Peyer's patch (tissue), 4 donors: ENCODE measurements at regions not wholly inside any gene's neighbourhood (a gene's known extent, or its start where the extent isn't known, plus 50 kb on each side); places are given as distances from the start of the nearest gene placed in this dataset.

ENCODE experiments used
- DNase-seq, 3 donors: peaks; one replicate each; pipeline ENCODE4 v3.0.0-alpha.2; 2017 to 2019
- H3K27ac ChIP-seq, 4 donors: fragments of 200-600 bp; sonication (generic); one replicate each; pipeline ENCODE4 v1.5.1; 2016 to 2019
- H3K27me3 ChIP-seq, 2 donors: fragments of 200-600 bp; sonication (generic); one replicate each; pipeline ENCODE4 v1.5.1; 2019
- H3K36me3 ChIP-seq, 3 donors: fragments of 200-600 bp; sonication (generic); one replicate each; pipeline ENCODE4 v1.5.1; 2016 to 2019
- H3K4me1 ChIP-seq, 4 donors: fragments of 200-600 bp; sonication (generic); one replicate each; pipeline ENCODE4 v1.5.1; 2016 to 2019
- H3K4me3 ChIP-seq, 4 donors: fragments of 200-600 bp; sonication (generic); 1 replicate in 3 of 4; 2 replicates in 1 of 4; pipeline ENCODE4 v1.5.1; 2016 to 2019; ENCODE audit warnings: mild to moderate bottlenecking in 1 of 4
- H3K9me3 ChIP-seq, 4 donors: fragments of 200-600 bp; sonication (generic); one replicate each; pipeline ENCODE4 v1.5.1; 2016 to 2019; ENCODE audit warnings: mild to moderate bottlenecking in 1 of 4
- CTCF ChIP-seq, 6 experiments: fragments of 450-650 bp in 4 of 6; fragments of 200-600 bp in 2 of 6; sonication (generic) in 1 of 6; IDR thresholded peaks; one replicate each; pipeline ENCODE4 v1.5.1; 2017 to 2019; ENCODE audit warnings: antibody characterized with exemption in 6 of 6, mild to moderate bottlenecking in 3 of 6, moderate library complexity in 1 of 6
- POLR2A ChIP-seq, 2 donors: fragments of 450-650 bp; IDR thresholded peaks; one replicate each; pipeline ENCODE4 v1.5.1; 2017; ENCODE audit warnings: antibody characterized with exemption in 2 of 2, mild to moderate bottlenecking in 2 of 2, moderate library complexity in 2 of 2

- no peak overlapping the region for H3K27ac ChIP-seq
- TF ChIP-seq POLR2A (IDR thresholded peaks at IDR 0.05) (no peak), CTCF (IDR thresholded peaks at IDR 0.05) (no peak)
- H3K4me3 ChIP-seq, result no peak overlapping the region
- H3K9me3 ChIP-seq, result no peaks in the 10 kb centered on the region
- H3K4me1 ChIP-seq, result no peaks in the 10 kb centered on the region
- no peaks in the 10 kb centered on the region for H3K27me3 ChIP-seq
- H3K36me3 ChIP-seq, result no peaks in the 10 kb centered on the region
- no peak for DNase-seq
These were observed 353.8 kb upstream of the FAR2 start for GRCh38 chr12:28795311-28795710.

- H3K36me3 ChIP-seq, result no peaks in the 10 kb centered on the region
- H3K4me3 ChIP-seq, result no peak overlapping the region
- no peaks in the 10 kb centered on the region for H3K4me1 ChIP-seq
- H3K27ac ChIP-seq, result no peak overlapping the region
- DNase-seq, result peak in 1 of 3 donors; percentile 51
- no peaks in the 10 kb centered on the region for H3K9me3 ChIP-seq
- no peak for TF ChIP-seq CTCF (IDR thresholded peaks at IDR 0.05)
- no peak for TF ChIP-seq POLR2A (IDR thresholded peaks at IDR 0.05)
- H3K27me3 ChIP-seq, result no peaks in the 10 kb centered on the region
These were observed 349.7 kb upstream of the FAR2 start for GRCh38 chr12:28799348-28799747.

GRCh38 chr12:28800129-28800528, 348.9 kb upstream of the FAR2 start:
- Histone ChIP-seq H3K4me3 (no peak overlapping the region), H3K36me3 (no peaks in the 10 kb centered on the region), H3K27me3 (no peaks in the 10 kb centered on the region), H3K9me3 (no peaks in the 10 kb centered on the region), H3K27ac (no peak overlapping the region), H3K4me1 (no peaks in the 10 kb centered on the region)
- no peak for DNase-seq
- TF ChIP-seq POLR2A (IDR thresholded peaks at IDR 0.05) (no peak), CTCF (IDR thresholded peaks at IDR 0.05) (no peak)

GRCh38 chr12:28802706-28803438, 346.2 kb upstream of the FAR2 start:
- Histone ChIP-seq H3K27me3 (no peaks in the 10 kb centered on the region), H3K4me1 (no peaks in the 10 kb centered on the region), H3K27ac (no peak overlapping the region), H3K9me3 (no peaks in the 10 kb centered on the region), H3K4me3 (no peak overlapping the region), H3K36me3 (no peaks in the 10 kb centered on the region)
- no peak for TF ChIP-seq POLR2A (IDR thresholded peaks at IDR 0.05)
- no peak for TF ChIP-seq CTCF (IDR thresholded peaks at IDR 0.05)
- no peak for DNase-seq

GRCh38 chr12:28807535-28807934, 341.5 kb upstream of the FAR2 start:
- no peak for DNase-seq

More at GRCh38 chr12:28807535-28807934, 341.5 kb upstream of the FAR2 start:
- TF ChIP-seq POLR2A (IDR thresholded peaks at IDR 0.05) (no peak), CTCF (IDR thresholded peaks at IDR 0.05) (no peak)
- Histone ChIP-seq H3K27me3 (no peaks in the 10 kb centered on the region), H3K27ac (no peak overlapping the region), H3K4me3 (no peak overlapping the region), H3K36me3 (no peaks in the 10 kb centered on the region), H3K4me1 (no peaks in the 10 kb centered on the region), H3K9me3 (no peaks in the 10 kb centered on the region)
